H1 (cell line): ENCODE measurements at regions not wholly inside any gene's neighbourhood (a gene's known extent, or its start where the extent isn't known, plus 50 kb on each side); places are given as distances from the start of the nearest gene placed in this dataset.

Source experiments
- CEBPB ChIP-seq: IDR thresholded peaks from 2 replicates; pipeline ENCODE4 v1.6.1; 2012; ENCODE audit warnings: low read depth, low read length
- CHD2 ChIP-seq: IDR thresholded peaks from 2 replicates; pipeline ENCODE4 v1.6.1; 2012; ENCODE audit warnings: low read length, improper control_type of control experiment
- EP300 ChIP-seq, 2 experiments: IDR thresholded peaks; 1 replicate in 1 of 2; 2 replicates in 1 of 2; pipeline ENCODE4 v1.6.1; 2011 to 2012; ENCODE audit warnings: low read depth in 2 of 2, low read length in 2 of 2, mild to moderate bottlenecking in 2 of 2, borderline replicate concordance in 1 of 2, inconsistent platforms in 1 of 2, moderate library complexity in 1 of 2
- EZH2 ChIP-seq: fragments of 200-600 bp; sonication (generic); IDR thresholded peaks from 2 replicates; pipeline ENCODE4 v1.7.1; 2012; ENCODE audit warnings: low read depth, mild to moderate bottlenecking, moderate library complexity, low read length, inconsistent platforms; ENCODE audit not compliant: severe bottlenecking
- POLR2A ChIP-seq, 2 experiments: IDR thresholded peaks; 1 replicate in 1 of 2; 2 replicates in 1 of 2; pipeline ENCODE4 v1.6.1; 2011; ENCODE audit warnings: low read depth in 2 of 2, low read length in 2 of 2, mild to moderate bottlenecking in 2 of 2; ENCODE audit errors: control extremely low read depth in 1 of 2
- POLR2AphosphoS5 ChIP-seq: IDR thresholded peaks from 2 replicates; pipeline ENCODE4 v1.6.1; 2011; ENCODE audit warnings: low read depth, low read length

DNA sequence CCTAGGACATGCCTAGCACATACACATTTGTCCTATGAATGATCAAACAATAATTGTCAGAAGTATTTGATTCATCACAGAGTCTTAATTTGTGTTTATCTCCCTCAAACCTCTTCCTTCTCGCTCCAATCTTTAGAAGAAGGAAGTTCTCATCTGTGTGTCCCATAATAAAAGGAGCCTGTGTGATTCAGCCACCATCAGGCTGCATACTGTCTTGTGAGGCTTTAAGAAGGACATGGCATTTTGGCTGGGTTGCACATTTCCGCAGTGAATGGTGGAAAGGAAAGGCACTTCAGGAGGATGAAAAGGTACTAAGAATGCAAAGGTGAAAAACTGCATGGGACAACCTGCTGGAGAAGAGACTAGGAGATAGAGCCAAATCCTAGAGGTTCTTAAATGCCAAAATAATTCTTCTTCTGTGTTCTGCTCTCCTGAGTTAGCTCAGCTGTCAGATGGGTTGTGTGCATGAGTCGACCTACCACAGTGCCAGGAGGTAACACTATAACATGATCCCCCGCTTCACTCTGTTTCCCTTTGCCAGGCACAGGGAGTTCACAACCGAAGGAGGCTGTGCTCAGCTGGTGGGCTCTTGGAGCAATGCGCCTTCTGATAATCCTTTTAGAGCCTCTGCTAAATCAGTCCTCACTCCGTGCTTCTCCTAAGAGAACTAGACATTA is 120.1 kb downstream of the IRS1 start:
- no peak for TF ChIP-seq CEBPB
- TF ChIP-seq POLR2A (IDR thresholded peaks at IDR 0.05; ENCODE audit: control extremely low read depth in 1 of 2, low read depth in 2 of 2, low read length in 2 of 2), result no peak
- TF ChIP-seq EP300 (IDR thresholded peaks at IDR 0.05; ENCODE audit: borderline replicate concordance in 1 of 2, low read depth in 2 of 2, low read length in 2 of 2), result no peak
- TF ChIP-seq EZH2, result no peak
- no peak for TF ChIP-seq CHD2
- no peak for TF ChIP-seq POLR2AphosphoS5
